ENCODE measurements at regions not wholly inside any gene's neighbourhood (a gene's known extent, or its start where the extent isn't known, plus 50 kb on each side); places are given as distances from the start of the nearest gene placed in this dataset.
"Not testable (repeated sequence)": the region's sequence is repeated elsewhere in the genome, so short reads cannot be mapped to it uniquely, and the experiment has no call there.

DNA sequence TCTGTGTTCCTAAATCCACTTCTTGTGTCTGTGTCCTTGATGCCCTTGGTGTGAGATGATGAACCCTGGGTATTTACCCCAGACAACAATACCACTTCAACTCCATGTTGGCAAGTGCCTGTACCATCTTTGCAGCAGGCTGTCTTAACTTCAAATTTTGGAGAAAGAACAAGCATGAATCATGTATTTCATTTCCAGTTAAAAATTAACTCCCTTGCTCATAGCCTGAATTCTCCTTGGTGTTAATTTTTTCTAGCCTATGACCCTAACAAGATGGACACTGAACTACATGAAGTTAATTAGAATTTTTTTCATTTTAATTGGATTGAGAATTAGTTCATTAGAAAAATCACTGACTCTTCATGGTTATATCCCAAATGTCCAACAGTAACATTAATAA, 267.8 kb upstream of the INTU start:
- DNase-seq, result no peak

GRCh38 chr4:127370604-127371003, 262.2 kb upstream of the INTU start:
- no peak for DNase-seq

GRCh38 chr4:127379499-127379898, 253.3 kb upstream of the INTU start:
- no peak for DNase-seq

- not testable (repeated sequence) for DNase-seq
Observed at GRCh38 chr4:127379948-127380347, 252.8 kb upstream of the INTU start.

DNA sequence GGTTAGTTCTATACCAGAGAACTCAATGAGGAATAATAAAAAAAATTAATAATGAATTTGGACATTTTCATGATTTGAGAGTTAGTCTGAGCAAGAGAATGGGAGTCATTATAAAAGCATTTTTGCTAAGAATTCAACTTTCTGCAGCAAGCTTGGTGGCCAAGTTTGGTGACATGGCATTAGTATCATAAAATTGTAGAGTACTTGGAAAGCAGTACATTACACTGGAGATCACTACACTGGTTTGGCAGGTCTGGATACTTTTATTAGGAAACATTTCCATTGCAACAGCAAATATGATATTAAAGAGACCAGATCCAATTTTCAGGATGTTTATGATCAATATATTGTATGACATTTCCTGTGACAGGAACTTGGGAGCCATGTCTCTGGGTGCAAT, 249.1 kb upstream of the INTU start:
- DNase-seq, result no peak

GRCh38 chr4:127394516-127394915, 238.2 kb upstream of the INTU start:
- no peak for DNase-seq

- DNase-seq, result no peak
Observed at GRCh38 chr4:127400276-127400675, 232.5 kb upstream of the INTU start.

DNA sequence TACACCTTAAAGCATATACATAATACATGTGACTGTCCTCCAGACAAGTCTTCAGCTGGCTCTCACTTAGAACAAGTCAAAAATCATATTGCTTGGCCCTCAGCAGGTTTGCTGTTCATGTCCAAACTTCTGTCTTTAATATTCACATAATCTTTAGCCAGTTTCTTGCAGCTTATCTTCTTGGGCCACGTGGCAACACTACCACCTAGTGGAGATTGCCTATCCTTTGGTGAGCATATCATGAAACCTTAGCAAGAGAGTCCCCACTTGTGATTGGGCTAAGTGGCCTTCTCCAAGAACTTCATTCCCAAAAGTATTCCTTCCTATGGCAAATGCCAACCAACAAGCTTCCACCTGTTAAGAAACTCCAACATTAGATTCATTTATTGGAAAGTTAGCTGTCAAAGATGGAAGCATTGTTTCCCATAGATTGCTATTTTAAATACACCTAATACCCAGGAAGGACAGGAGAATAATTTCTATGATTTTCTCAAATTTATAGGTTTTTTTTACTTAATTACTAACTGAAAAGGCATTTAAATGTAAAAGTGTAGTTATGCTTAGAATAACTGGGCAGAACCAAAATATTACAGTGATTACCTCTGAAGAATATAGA, 231.9 kb upstream of the INTU start:
- DNase-seq, result no peak

GRCh38 chr4:127403471-127404084, 229.2 kb upstream of the INTU start:
- no peak for DNase-seq

DNA sequence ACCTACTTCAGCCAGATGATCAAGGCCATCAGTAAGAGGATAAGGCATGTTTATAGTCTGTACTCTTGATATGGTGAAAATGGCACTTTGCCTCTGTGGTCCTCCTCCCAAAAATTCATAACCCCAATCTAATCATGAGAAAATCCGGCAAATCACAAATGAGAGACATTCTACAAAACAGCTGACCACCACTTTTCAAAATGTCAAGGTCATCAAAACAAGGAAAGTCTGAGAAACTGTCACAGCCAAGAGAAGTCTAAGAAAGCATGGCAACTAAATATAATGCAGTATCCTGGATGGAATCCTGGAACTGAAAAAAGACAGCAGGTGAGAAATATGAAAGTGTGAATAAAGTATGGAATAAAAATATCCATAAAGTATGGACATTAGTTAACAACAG, 226.6 kb upstream of the INTU start:
- no peak for DNase-seq

DNA sequence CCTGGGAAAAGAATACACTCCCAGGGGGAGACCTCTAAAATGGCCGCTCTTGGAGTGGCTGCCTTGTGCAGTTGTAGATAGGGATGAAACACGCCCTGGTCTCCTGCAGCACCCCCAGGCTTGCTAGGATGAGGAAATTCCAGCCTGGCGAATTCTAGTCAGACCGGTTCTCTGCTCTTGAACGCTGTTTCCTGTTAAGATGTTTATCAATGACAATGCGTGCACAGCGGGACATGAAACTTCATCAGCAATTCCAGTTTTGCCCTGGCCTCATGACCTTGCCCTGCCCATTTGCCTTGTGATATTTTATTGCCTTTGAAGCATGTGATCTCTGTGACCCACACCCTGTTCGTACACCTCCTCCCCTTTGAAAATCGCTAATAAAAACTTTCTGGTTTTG, 225.2 kb upstream of the INTU start:
- DNase-seq, result not testable (repeated sequence)

DNA sequence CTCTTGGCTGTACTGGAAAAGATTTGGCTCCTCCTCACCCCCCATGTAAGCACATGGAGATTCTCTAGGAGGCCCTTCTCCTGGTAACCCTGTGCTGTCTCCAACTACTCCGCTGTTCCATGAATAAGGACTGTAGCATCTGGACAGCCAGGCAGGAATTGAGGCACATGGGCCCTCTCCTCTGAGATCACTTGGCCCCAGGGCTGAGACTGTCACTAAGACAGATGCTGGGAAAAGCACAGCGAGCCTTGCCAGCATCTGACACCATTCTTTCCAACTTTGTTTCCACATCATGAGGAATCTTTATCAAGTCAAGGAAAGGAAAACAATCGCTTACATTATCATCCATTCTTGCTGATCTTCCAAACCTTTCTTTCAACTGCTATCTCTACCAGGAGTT, 222.6 kb upstream of the INTU start:
- no peak for DNase-seq

GRCh38 chr4:127410644-127411043, 222.1 kb upstream of the INTU start:
- no peak for DNase-seq

DNA sequence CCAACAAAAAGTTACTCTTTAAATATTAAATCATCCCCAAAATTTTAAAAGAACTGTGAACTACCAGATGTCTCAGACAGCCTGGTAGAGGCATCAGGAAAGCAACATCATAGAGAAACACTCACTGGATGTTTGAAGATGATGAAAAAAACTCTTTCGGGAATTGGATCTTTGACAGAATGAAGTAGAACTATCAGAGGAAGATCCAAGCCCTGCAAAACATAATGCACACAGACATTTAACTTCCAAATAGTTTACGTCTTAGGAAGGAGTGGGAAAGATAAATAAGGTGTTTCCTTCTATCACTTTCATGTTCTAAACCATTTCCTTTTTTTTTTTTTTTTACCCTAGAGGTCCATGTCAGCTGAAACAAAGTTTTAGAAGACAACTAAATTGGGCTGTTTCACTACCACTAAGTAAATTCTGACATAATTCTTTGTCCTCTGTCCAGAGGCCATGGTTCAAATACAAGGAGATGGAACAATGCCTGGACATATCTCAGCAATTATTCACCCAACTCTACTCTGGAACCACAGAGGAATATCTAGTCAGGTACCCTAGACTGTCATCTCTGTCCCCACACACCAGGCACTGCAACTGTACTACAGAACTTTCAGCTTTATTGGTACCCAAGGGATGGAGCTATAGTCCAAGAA, 217.7 kb upstream of the INTU start:
- DNase-seq, result no peak

GRCh38 chr4:127416115-127416514, 216.6 kb upstream of the INTU start:
- no peak for DNase-seq

DNA sequence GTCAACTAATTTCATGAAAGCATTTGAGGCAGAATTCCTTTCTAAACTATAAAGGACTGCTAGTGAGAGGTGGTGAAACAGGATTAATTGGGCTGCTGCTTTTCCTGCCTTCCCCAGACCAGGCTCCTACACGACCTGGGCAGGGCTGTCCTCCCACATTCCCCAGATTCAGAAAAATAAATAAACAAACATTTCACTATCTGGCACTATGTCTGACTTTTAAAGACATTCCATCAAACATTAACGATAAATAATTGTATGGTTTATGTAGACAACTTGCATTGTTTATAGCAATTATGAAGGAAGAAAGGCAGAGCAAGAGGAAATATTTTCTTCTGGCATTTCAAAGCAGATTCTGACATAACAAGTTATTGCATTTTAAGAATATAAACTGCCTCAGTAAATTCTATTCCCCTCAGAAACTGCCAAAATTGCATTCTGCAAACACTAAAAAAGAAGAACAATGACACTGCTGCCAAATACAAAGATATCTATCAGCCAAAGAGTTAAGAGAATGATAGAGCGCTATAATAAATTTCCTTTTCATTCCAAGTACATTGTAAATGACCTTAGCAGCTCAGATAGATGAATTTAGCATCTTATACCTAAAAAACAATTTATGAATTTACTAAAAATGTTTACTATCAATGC, 214.7 kb upstream of the INTU start:
- DNase-seq, result no peak

- DNase-seq, result no peak
Observed at GRCh38 chr4:127419431-127419830, 213.3 kb upstream of the INTU start.

- no peak for DNase-seq
Observed at GRCh38 chr4:127421437-127421836, 211.3 kb upstream of the INTU start.

DNA sequence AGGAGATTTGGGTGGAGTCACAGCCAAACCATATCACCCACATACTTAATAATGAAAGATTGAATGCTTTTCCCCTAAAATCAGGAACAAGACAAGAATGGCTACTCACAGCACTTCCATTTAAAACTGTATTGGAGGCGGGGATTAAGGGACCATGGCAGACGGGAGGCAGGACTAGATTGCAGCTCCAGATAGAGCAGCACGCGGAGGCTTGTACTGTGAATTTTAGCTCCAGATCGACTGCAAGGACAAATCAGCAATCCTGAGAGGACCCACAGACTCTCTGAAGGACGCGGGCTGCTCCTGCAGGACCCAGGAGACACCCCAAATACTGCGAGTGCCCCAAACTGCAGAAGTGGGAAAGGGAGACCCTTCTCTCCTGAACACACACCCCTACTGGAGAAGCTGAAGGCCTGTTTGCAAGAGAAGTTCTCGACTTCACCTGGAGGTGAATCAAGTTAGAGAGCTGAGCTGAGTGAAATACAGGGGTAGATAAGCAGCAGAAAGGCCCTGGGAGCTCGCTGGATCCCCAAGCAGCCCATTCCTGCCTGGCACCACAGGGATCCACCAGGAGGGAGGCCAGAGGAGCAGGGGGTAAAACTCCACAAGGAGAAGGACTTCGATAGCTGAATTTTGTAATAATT, 207.4 kb upstream of the INTU start:
- DNase-seq, result no peak

GRCh38 chr4:127425851-127426250, 206.9 kb upstream of the INTU start:
- DNase-seq, result no peak

DNA sequence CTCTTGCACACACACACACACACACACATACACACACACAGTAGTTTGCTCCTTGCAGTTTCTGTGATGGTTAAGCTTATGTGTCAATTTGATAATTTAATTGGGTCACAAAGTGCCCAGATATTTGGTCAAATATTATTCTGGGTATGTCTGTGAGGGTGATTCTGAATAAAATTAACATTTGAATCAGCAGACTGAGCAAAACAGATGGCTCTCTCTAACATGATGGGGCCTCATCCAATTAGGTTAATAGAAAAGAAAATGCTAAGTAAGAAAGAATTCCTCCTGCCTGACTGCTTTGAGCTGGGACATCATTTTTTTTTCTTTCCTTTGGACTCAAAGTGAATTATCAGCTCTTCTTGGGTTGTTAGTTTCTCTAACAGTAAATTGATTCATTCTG, 191.2 kb upstream of the INTU start:
- DNase-seq, result no peak

DNA sequence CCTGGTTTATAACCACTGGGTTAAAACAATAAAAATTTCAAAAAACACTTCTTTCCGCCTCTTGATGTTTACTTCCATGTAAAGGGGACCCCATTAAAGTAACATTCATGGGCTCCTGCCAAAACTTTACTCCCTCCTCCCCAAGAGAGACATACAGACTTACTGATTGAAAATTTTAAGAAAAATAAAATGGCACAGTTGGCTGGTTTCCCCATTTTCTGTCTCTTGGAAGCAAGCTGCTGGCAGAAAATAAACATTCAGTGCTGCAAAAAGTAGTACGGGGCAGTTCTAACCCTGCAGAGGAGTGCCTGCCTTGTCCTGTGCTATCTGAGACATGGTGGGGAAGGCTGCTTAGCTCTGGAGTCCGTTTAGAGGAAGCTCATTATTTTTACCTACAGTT, 187.3 kb upstream of the INTU start:
- no peak for DNase-seq

DNA sequence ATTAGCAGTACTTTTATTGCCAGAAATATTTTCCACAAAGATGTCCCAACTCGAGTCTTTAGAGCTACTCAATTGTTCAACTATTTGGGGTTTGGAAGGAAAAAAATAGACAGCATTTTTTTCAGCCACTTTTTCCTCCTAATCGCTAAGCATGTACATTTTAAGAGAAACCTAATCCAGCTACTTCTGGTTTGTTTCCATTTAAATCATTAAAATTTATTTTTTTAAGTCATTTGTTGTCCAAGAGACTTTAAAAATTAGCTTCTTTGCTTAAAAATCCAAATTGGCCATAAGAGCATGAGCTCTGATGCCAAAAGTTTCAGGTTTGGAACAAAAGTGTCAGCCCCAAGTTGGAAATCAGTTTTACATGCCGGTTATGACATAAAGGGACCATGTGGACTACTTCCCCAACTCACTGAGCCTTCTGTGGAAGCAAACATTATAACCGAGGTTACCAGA, 186.3 kb upstream of the INTU start:
- no peak for DNase-seq

GRCh38 chr4:127448986-127449385, 183.8 kb upstream of the INTU start:
- DNase-seq, result no peak

All from 8988T (cell line).